Transverse colon (tissue), 4 donors: ENCODE measurements at regions not wholly inside any gene's neighbourhood (a gene's known extent, or its start where the extent isn't known, plus 50 kb on each side); places are given as distances from the start of the nearest gene placed in this dataset.

Source experiments
- DNase-seq: peaks from one replicate; pipeline ENCODE4 v3.0.0-alpha.2; 2019
- H3K27ac ChIP-seq, 4 donors: fragments of 200-600 bp; sonication (generic); 2 replicates each; pipeline ENCODE4 v1.5.1; 2016 to 2018; ENCODE audit warnings: inconsistent platforms in 4 of 4
- H3K27me3 ChIP-seq: fragments of 200-600 bp; sonication (generic); 2 replicates; pipeline ENCODE4 v1.5.1; 2017; ENCODE audit warnings: inconsistent platforms
- H3K36me3 ChIP-seq, 4 donors: fragments of 200-600 bp; sonication (generic); 2 replicates each; pipeline ENCODE4 v1.5.1; 2017 to 2019; ENCODE audit warnings: inconsistent platforms in 4 of 4
- H3K4me1 ChIP-seq, 4 donors: fragments of 200-600 bp; sonication (generic); 2 replicates each; pipeline ENCODE4 v1.5.1; 2017 to 2020; ENCODE audit warnings: inconsistent platforms in 4 of 4
- H3K4me3 ChIP-seq, 4 donors: fragments of 200-600 bp; sonication (generic); 1 replicate in 1 of 4; 2 replicates in 3 of 4; pipeline versions ENCODE4 v1.5.1 to v1.6.1; 2017 to 2019; ENCODE audit warnings: inconsistent platforms in 4 of 4
- H3K9me3 ChIP-seq, 2 donors: fragments of 200-600 bp; sonication (generic); 2 replicates each; pipeline ENCODE4 v1.5.1; 2017 to 2019; ENCODE audit warnings: inconsistent platforms in 2 of 2
- CTCF ChIP-seq, 5 experiments: fragments of 200-600 bp in 3 of 5; fragments of 450-650 bp in 2 of 5; sonication (generic) in 3 of 5; IDR thresholded peaks; 1 replicate in 2 of 5; 2 replicates in 3 of 5; pipeline ENCODE4 v1.5.1; 2016 to 2017; ENCODE audit warnings: antibody characterized with exemption in 5 of 5, inconsistent platforms in 3 of 5, mild to moderate bottlenecking in 2 of 5, moderate library complexity in 1 of 5
- EP300 ChIP-seq: sonication (generic); formaldehyde crosslinking; IDR thresholded peaks from one replicate; pipeline ENCODE4 v1.6.1; 2017; ENCODE audit warnings: antibody characterized with exemption, low read depth
- POLR2A ChIP-seq: fragments of 450-650 bp; IDR thresholded peaks from one replicate; pipeline ENCODE4 v1.6.1; 2016; ENCODE audit warnings: antibody characterized with exemption, mild to moderate bottlenecking, moderate library complexity
- POLR2AphosphoS5 ChIP-seq, 3 donors: sonication (generic); formaldehyde crosslinking; IDR thresholded peaks; one replicate each; pipeline ENCODE4 v1.6.1; 2016; ENCODE audit warnings: antibody characterized with exemption in 3 of 3
- WGBS, 2 donors: methylation state at CpG; one replicate each; pipeline ENCODE4 v1.1.5; 2018; ENCODE audit warnings: low coverage in 1 of 2; 5-methylcytosine and 5-hydroxymethylcytosine counted together
- in situ Hi-C, 4 donors: fragments of 200-750 bp; cut with MboI; loops; one replicate each; pipeline versions ENCODE4 v1.15.0 to v1.15.1; 2017; ENCODE audit warnings: low sequenced_read_pairs in 3 of 4, low pct_ligation_motif_present in 1 of 4, low pct_unique_long_range_greater_than_20kb in 1 of 4
- intact Hi-C: fragments of 100-400 bp; cut with DNase I; formaldehyde crosslinking; loops from one replicate; pipeline ENCODE4 v1.15.1; 2023; ENCODE audit warnings: low total_unique reads

- intact Hi-C loops: no loop called here
- TF ChIP-seq CTCF (IDR thresholded peaks at IDR 0.05): no peak
- no peak for TF ChIP-seq POLR2AphosphoS5 (IDR thresholded peaks at IDR 0.05)
- TF ChIP-seq POLR2A: no peak
- TF ChIP-seq EP300: no peak
Observed at GRCh38 chr2:175647058-175647457, 355.0 kb downstream of the LNPK start.

GRCh38 chr2:175640655-175641054, 361.4 kb downstream of the LNPK start:
- Histone ChIP-seq H3K9me3 (no peaks in the 10 kb centered on the region), H3K36me3 (no peaks in the 10 kb centered on the region), H3K27ac (peak overlapping the region in 1 of 4 donors; percentile 33), H3K4me3 (no peak overlapping the region), H3K27me3 (no peaks in the 10 kb centered on the region), H3K4me1 (no peaks in the 10 kb centered on the region)
- in situ Hi-C loops: no loop called here
- intact Hi-C loops: no loop called here
- TF ChIP-seq CTCF (IDR thresholded peaks at IDR 0.05) (no peak), EP300 (no peak), POLR2A (no peak), POLR2AphosphoS5 (IDR thresholded peaks at IDR 0.05) (no peak)
- 64 to 86% methylated on average over 2 of the region's 2 CpGs for WGBS, 2 donors
- DNase-seq: peak; percentile 26

More at GRCh38 chr2:175647058-175647457, 355.0 kb downstream of the LNPK start:
- Histone ChIP-seq H3K4me3 (no peak overlapping the region), H3K36me3 (no peaks in the 10 kb centered on the region), H3K9me3 (peaks cover 3 to 10% of the 10 kb centered on the region in 2 donors), H3K27me3 (no peaks in the 10 kb centered on the region), H3K27ac (no peak overlapping the region), H3K4me1 (no peaks in the 10 kb centered on the region)
- WGBS, 2 donors: 97% methylated on average over 2 of the region's 2 CpGs; no CpG with 5 or more reads in 1 of the 2 donors
- in situ Hi-C loops: no loop called here
- DNase-seq: no peak

GRCh38 chr2:175633227-175633626, 368.8 kb downstream of the LNPK start:
- Histone ChIP-seq H3K36me3 (no peaks in the 10 kb centered on the region), H3K27ac (no peak overlapping the region), H3K4me1 (peaks cover 0 to 12% (median 5%) of the 10 kb centered on the region in 4 donors), H3K27me3 (no peaks in the 10 kb centered on the region), H3K9me3 (no peaks in the 10 kb centered on the region), H3K4me3 (no peak overlapping the region)
- in situ Hi-C loops: no loop called here
- intact Hi-C loops: no loop called here
- TF ChIP-seq POLR2A: no peak
- TF ChIP-seq EP300: no peak
- TF ChIP-seq POLR2AphosphoS5 (IDR thresholded peaks at IDR 0.05): no peak
- no peak for TF ChIP-seq CTCF (IDR thresholded peaks at IDR 0.05)
- WGBS, 2 donors: 28 to 30% methylated on average over 2 of the region's 2 CpGs
- peak; percentile 20 for DNase-seq

- in situ Hi-C loops: no loop called here
- TF ChIP-seq POLR2AphosphoS5 (IDR thresholded peaks at IDR 0.05) (peak in 1 of 3 donors; percentile 11), CTCF (IDR thresholded peaks at IDR 0.05) (no peak), EP300 (no peak)
- no peak overlapping the region for H3K4me3 ChIP-seq
- no peak for DNase-seq
- no peaks in the 10 kb centered on the region for H3K27me3 ChIP-seq
- no peaks in the 10 kb centered on the region for H3K9me3 ChIP-seq
- H3K27ac ChIP-seq: peak overlapping the region; percentile 29 to 65 (median 49)
- H3K36me3 ChIP-seq: no peaks in the 10 kb centered on the region
- intact Hi-C loops: no loop called here
- H3K4me1 ChIP-seq: peaks cover 0 to 12% (median 5%) of the 10 kb centered on the region in 4 donors
Observed at GRCh38 chr2:175631245-175631623, 370.8 kb downstream of the LNPK start.
